Neural crest cell (in vitro differentiated cells): ENCODE measurements at regions not wholly inside any gene's neighbourhood (a gene's known extent, or its start where the extent isn't known, plus 50 kb on each side); places are given as distances from the start of the nearest gene placed in this dataset.

Experiments used
- DNase-seq: peaks from one replicate; pipeline ENCODE4 v3.0.0; 2021; ENCODE audit warnings: low read depth, mixed read lengths, low spot score
- H3K27ac Mint-ChIP-seq: one replicate; pipeline ENCODE4 v1.8.0; 2021; ENCODE audit warnings: mild to moderate bottlenecking, mixed read lengths; ENCODE audit not compliant: unreplicated experiment
- H3K27me3 Mint-ChIP-seq: 2 replicates; pipeline ENCODE4 v1.8.0; 2021; ENCODE audit warnings: low read depth, mild to moderate bottlenecking, mixed read lengths
- H3K36me3 Mint-ChIP-seq: 2 replicates; pipeline ENCODE4 v1.8.0; 2021; ENCODE audit warnings: low read depth, mild to moderate bottlenecking, mixed read lengths
- H3K4me1 Mint-ChIP-seq: 2 replicates; pipeline ENCODE4 v1.8.0; 2021; ENCODE audit warnings: mixed read lengths
- H3K4me3 Mint-ChIP-seq: one replicate; pipeline ENCODE4 v1.8.0; 2021; ENCODE audit warnings: mild to moderate bottlenecking, mixed read lengths
- H3K9me3 Mint-ChIP-seq: 2 replicates; pipeline ENCODE4 v1.8.0; 2021; ENCODE audit warnings: mixed read lengths
- CTCF ChIP-seq: fragments of 200-600 bp; sonication (generic); conservative IDR thresholded peaks from 2 replicates; pipeline ENCODE4 v1.5.0; 2021; ENCODE audit warnings: antibody characterized with exemption, mild to moderate bottlenecking

GRCh38 chrX:28246675-28247074 lies 265.4 kb upstream of the DCAF8L1 start:
- H3K27me3 Mint-ChIP-seq: no peaks in the 10 kb centered on the region
- peaks cover 2% of the 10 kb centered on the region for H3K9me3 Mint-ChIP-seq
- H3K4me1 Mint-ChIP-seq: no peaks in the 10 kb centered on the region
- no peak for TF ChIP-seq CTCF
- DNase-seq: no peak
- H3K36me3 Mint-ChIP-seq: no peaks in the 10 kb centered on the region
- no peak overlapping the region for H3K27ac Mint-ChIP-seq
- no peak overlapping the region for H3K4me3 Mint-ChIP-seq

GRCh38 chrX:28229217-28229616 lies 248.0 kb upstream of the DCAF8L1 start:
- no peaks in the 10 kb centered on the region for H3K36me3 Mint-ChIP-seq

GRCh38 chrX:28225513-28225912 lies 244.3 kb upstream of the DCAF8L1 start:
- H3K27ac Mint-ChIP-seq: no peak overlapping the region
- no peak overlapping the region for H3K4me3 Mint-ChIP-seq
- H3K9me3 Mint-ChIP-seq: peaks cover 2% of the 10 kb centered on the region
- H3K27me3 Mint-ChIP-seq: no peaks in the 10 kb centered on the region
- no peaks in the 10 kb centered on the region for H3K4me1 Mint-ChIP-seq
- no peak for TF ChIP-seq CTCF
- DNase-seq: no peak
- H3K36me3 Mint-ChIP-seq: no peaks in the 10 kb centered on the region

More at GRCh38 chrX:28229217-28229616, 248.0 kb upstream of the DCAF8L1 start:
- no peak overlapping the region for H3K4me3 Mint-ChIP-seq
- no peak for TF ChIP-seq CTCF
- no peak overlapping the region for H3K27ac Mint-ChIP-seq
- H3K4me1 Mint-ChIP-seq: no peaks in the 10 kb centered on the region
- no peak for DNase-seq
- no peaks in the 10 kb centered on the region for H3K27me3 Mint-ChIP-seq
- H3K9me3 Mint-ChIP-seq: peaks cover 2% of the 10 kb centered on the region

GRCh38 chrX:28223991-28224390 lies 242.7 kb upstream of the DCAF8L1 start:
- DNase-seq: no peak
- no peak for TF ChIP-seq CTCF
- Mint-ChIP-seq H3K36me3 (no peaks in the 10 kb centered on the region), H3K27ac (no peak overlapping the region), H3K4me3 (no peak overlapping the region), H3K9me3 (peaks cover 2% of the 10 kb centered on the region), H3K27me3 (no peaks in the 10 kb centered on the region), H3K4me1 (no peaks in the 10 kb centered on the region)

- no peaks in the 10 kb centered on the region for H3K27me3 Mint-ChIP-seq
- H3K9me3 Mint-ChIP-seq: peaks cover 2% of the 10 kb centered on the region
- DNase-seq: no peak
- no peaks in the 10 kb centered on the region for H3K36me3 Mint-ChIP-seq
- TF ChIP-seq CTCF: no peak
- H3K27ac Mint-ChIP-seq: no peak overlapping the region
- no peak overlapping the region for H3K4me3 Mint-ChIP-seq
- no peaks in the 10 kb centered on the region for H3K4me1 Mint-ChIP-seq
Observed at GRCh38 chrX:28223469-28223868, 242.2 kb upstream of the DCAF8L1 start.

- H3K4me3 Mint-ChIP-seq: peak overlapping the region; percentile 76
- peaks cover 8% of the 10 kb centered on the region for H3K4me1 Mint-ChIP-seq
- H3K27me3 Mint-ChIP-seq: peaks cover 13% of the 10 kb centered on the region
- H3K36me3 Mint-ChIP-seq: no peaks in the 10 kb centered on the region
- no peak overlapping the region for H3K27ac Mint-ChIP-seq
- H3K9me3 Mint-ChIP-seq: no peaks in the 10 kb centered on the region
- TF ChIP-seq CTCF: no peak
- DNase-seq: no peak
Observed at GRCh38 chrX:28205905-28206304, 224.7 kb upstream of the DCAF8L1 start.
